BE2C (cell line): ENCODE measurements at regions not wholly inside any gene's neighbourhood (a gene's known extent, or its start where the extent isn't known, plus 50 kb on each side); places are given as distances from the start of the nearest gene placed in this dataset.
A peak's percentile ranks its signal among the peaks of the same experiment; 100 is the strongest.

ENCODE experiments used
- DNase-seq: peaks from one replicate; pipeline ENCODE4 v3.0.0-alpha.2; 2020
- H3K27me3 ChIP-seq: fragments of 250-450 bp; sonication (Bioruptor Pico); 2 replicates; pipeline ENCODE4 v1.5.1; 2020; ENCODE audit warnings: mild to moderate bottlenecking
- H3K36me3 ChIP-seq: fragments of 250-450 bp; sonication (Bioruptor Pico); 2 replicates; pipeline ENCODE4 v1.5.1; 2020; ENCODE audit warnings: mild to moderate bottlenecking
- H3K4me1 ChIP-seq: fragments of 250-450 bp; sonication (Bioruptor Pico); 2 replicates; pipeline ENCODE4 v1.5.1; 2020
- H3K4me3 ChIP-seq: 2 replicates; pipeline ENCODE4 v1.5.1; 2011; ENCODE audit warnings: low read depth, low read length
- H3K9me3 ChIP-seq: fragments of 250-450 bp; sonication (Bioruptor Pico); 2 replicates; pipeline ENCODE4 v1.5.1; 2020
- TF ChIP-seq, protein P1 (sequence below): IDR thresholded peaks from 2 replicates; pipeline ENCODE4 v1.5.1; 2012; ENCODE audit warnings: mild to moderate bottlenecking, low read depth, low read length

DNA sequence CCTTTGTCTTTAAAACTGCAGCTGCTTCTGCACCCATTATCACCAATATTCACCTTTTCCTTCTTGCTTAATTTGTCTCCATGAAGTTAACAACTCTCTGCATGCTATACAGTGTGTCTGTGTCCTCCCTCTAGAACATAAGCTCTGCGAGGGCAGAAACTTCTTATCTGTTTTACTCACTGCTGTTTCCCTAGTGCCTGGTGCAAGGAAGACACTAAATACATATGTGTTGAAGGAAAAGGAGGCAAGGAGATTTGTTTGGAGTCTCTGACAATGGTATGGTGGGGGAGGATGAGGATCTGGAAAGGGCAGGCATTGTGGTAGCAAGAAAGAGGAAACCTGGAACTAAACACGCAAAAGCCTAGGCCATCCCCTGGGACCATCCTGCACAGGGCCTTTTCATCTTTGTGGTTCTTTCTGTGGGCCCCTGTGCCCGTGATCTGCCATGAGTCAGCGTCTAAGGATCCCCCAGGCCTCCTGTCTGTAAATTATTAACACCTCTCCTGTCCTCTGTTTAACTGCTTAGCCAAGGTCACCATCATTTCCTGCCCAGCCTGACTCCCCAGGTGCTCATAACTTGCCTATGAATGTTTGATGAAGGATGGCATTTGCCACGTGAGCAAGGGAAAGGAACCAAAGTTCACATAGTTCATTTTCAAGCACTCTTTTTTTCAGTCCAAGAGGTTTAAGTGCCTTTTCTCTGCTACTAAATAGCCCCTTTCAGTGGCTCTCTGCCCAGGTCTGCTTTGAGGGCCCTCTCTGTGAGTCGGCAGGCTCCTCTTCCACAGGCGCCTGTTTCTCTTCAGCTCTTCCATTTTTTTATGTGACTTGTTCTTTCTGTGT, 131.1 kb downstream of the RASSF10 start:
- Histone ChIP-seq H3K4me1 (no peaks in the 10 kb centered on the region), H3K4me3 (no peak overlapping the region), H3K36me3 (no peaks in the 10 kb centered on the region), H3K27me3 (no peaks in the 10 kb centered on the region), H3K9me3 (no peaks in the 10 kb centered on the region)
- DNase-seq: no peak
- TF ChIP-seq, protein P1, sequence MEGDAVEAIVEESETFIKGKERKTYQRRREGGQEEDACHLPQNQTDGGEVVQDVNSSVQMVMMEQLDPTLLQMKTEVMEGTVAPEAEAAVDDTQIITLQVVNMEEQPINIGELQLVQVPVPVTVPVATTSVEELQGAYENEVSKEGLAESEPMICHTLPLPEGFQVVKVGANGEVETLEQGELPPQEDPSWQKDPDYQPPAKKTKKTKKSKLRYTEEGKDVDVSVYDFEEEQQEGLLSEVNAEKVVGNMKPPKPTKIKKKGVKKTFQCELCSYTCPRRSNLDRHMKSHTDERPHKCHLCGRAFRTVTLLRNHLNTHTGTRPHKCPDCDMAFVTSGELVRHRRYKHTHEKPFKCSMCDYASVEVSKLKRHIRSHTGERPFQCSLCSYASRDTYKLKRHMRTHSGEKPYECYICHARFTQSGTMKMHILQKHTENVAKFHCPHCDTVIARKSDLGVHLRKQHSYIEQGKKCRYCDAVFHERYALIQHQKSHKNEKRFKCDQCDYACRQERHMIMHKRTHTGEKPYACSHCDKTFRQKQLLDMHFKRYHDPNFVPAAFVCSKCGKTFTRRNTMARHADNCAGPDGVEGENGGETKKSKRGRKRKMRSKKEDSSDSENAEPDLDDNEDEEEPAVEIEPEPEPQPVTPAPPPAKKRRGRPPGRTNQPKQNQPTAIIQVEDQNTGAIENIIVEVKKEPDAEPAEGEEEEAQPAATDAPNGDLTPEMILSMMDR: no peak

DNA sequence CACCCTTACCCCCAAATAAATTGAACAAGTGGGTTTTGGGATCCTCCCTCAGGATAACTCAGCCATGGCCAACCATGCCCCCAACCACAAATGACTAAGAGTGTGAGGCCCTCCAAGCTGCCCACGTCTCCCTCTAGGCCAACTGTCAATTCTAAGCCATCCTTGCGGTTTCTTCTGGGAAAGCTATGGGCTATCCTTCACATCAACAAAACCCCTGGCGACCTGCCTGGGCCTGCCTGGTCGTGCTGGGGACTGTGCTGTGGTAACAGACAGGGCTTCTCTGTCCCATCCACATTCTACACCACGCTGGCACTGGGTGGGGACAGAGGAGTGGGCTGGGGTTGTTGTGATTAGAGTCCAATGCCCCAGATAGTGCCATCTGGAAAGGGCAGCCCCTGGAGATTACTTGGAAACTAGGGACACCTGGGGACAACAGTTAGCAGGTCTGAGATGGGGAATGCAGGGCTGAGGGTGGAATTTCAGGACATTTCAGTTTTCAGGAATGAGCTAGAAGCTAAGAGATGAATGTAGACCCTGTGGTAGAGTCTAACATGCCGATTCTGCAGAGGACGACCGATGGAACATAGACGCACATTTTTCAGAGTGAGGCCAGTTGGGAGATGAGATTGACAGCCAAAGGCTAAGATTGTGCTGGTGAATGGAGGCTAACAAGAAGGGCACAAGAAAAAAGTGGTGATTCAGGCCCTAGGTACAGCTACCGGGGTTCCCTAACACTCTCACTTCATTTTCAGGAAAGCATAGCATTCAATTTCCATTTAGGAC, 131.9 kb downstream of the RASSF10 start:
- no peak for DNase-seq

DNA sequence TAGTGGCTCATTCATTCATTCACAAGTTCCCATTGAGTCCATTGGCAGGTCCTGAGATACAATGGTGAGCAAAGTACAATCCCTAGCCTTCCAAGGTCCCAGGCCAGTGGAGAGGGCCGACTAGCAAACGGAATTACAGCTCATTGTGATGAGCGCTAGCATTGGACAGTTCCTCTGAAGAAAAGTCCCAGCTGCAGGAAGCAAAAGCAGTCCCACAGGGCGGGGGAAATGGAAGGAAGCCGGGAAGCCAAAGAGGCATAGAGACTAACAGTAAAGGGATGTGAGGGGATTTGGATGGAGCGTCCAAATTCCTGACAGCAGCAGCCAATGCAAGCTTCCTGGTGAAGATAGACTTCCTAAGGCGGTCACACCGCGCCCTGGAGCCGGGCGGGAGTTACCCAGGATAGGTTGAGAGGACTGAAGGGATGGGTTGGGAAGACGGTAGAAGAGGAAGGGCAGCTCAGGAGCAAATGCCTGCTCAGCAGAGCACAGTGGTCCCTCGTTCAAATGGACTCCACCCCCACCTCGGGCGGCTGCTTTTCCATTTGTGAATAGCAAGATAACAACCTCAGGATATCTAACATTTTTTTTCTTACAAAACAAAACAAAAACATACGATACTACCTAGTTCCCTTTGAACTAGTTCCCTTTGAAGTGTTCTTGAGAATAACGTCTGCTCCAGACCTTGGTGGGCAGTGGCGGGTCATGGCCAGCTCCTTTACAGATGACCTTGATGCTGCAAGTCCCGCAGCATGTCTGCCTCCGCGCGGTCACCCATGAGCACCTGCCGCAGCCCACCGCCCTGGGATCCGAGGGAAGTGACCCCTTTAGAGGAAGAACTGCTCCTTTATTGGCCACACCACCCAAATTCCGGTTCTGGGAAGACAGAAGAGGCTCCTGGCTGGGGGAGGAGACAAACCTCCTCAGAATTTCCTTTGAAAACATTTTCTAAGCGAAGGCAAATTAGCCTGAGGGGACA, 132.9 kb downstream of the RASSF10 start:
- H3K27me3 ChIP-seq: no peaks in the 10 kb centered on the region
- no peaks in the 10 kb centered on the region for H3K9me3 ChIP-seq
- TF ChIP-seq, protein P1: no peak
- no peak overlapping the region for H3K4me3 ChIP-seq
- no peaks in the 10 kb centered on the region for H3K36me3 ChIP-seq
- H3K4me1 ChIP-seq: no peaks in the 10 kb centered on the region
- DNase-seq: no peak

More for the DNA sequence above, 131.9 kb downstream of the RASSF10 start:
- H3K4me1 ChIP-seq: no peaks in the 10 kb centered on the region
- TF ChIP-seq, protein P1: no peak
- H3K27me3 ChIP-seq: no peaks in the 10 kb centered on the region
- H3K4me3 ChIP-seq: no peak overlapping the region
- no peaks in the 10 kb centered on the region for H3K9me3 ChIP-seq
- H3K36me3 ChIP-seq: no peaks in the 10 kb centered on the region

DNA sequence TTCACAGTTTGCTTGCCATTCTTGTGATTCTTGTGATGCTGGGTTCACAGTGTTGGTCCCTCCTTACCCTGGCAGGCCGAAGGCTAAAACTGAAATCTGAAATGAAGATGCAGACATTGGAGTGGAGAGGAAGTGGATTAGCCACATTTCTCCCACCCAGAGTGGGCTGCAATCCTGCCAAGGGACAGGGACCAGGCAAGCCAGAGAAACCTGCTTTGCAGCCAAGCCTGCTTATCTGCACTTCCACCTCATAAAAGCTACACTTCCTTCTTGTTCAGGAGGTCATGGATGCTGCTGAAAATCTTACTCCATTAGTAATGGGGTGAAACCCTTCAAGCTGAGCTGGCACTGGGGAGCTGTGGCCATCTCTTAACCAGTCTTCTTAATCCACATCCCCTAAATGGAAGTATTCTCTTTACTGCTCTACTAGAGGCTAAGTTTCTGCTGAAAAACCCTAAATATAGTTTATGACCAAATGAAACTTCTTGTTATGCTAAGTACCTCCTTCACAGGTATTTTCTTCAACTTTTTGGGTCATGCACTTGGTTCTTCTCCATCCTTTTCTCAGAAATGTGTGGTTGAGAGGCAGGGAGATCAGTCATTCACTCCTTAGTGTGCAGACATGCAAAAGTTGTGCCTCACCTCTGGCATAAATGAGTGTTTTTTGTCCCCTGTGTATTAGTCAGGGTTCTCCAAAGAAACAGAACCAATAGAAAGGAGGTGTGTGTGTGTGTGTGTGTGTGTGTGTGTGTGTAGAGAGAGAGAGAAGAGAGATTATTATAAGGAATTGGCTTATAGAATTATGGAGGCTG, 133.9 kb upstream of the BMAL1 start:
- no peaks in the 10 kb centered on the region for H3K4me1 ChIP-seq
- TF ChIP-seq, protein P1: no peak
- H3K9me3 ChIP-seq: no peaks in the 10 kb centered on the region
- no peaks in the 10 kb centered on the region for H3K36me3 ChIP-seq
- no peaks in the 10 kb centered on the region for H3K27me3 ChIP-seq
- no peak for DNase-seq
- no peak overlapping the region for H3K4me3 ChIP-seq

DNA sequence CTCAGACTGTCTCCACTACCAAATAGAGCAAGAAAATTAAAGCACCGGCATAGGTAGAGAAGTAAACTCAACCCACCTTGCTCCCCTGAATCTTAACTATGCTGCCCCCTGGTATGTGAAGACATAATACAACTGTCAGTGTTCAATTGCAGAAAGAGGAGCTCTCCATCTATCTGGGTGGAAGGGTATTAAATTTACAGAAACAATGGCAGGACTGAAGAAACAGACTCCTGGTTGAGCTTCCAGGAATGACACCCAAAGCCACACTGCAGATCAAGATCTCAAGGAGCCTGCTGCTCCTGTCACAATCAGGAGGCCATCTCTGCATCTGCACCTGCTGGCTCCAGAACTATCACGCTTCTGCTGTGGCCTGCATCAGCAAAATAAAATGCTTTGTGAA, 132.1 kb upstream of the BMAL1 start:
- Histone ChIP-seq H3K9me3 (no peaks in the 10 kb centered on the region), H3K4me3 (no peak overlapping the region), H3K36me3 (no peaks in the 10 kb centered on the region), H3K27me3 (no peaks in the 10 kb centered on the region), H3K4me1 (no peaks in the 10 kb centered on the region)
- DNase-seq: peak; percentile 11
- TF ChIP-seq, protein P1: no peak
